ENCODE measurements at regions not wholly inside any gene's neighbourhood (a gene's known extent, or its start where the extent isn't known, plus 50 kb on each side); places are given as distances from the start of the nearest gene placed in this dataset.

- Histone ChIP-seq H3K36me3 (ENCODE audit: insufficient read depth, low read length) (no peaks in the 10 kb centered on the region), H3K9me3 (ENCODE audit: control insufficient read depth in 1 of 2, low read length in 2 of 2) (no peaks in the 10 kb centered on the region), H3K4me1 (ENCODE audit: insufficient read depth, low read length) (peaks cover 43% of the 10 kb centered on the region), H3K4me3 (ENCODE audit: low read length in 2 of 2) (peak overlapping the region in 1 of 2 donors; percentile 83), H3K27me3 (ENCODE audit: insufficient read depth, low read length) (no peaks in the 10 kb centered on the region), H3K27ac (ENCODE audit: low read depth, low read length) (peak overlapping the region; percentile 84)
- ChIA-PET POLR2A (ENCODE audit: partially characterized antibody) (interaction anchor here (0.7 to 10.4 kb wide), 17 partner anchors 9 to 167 kb away, joined by 3 to 269 read pairs (median 7); partner anchors contain the start of genes KDM7A and PARP12), CTCF (ENCODE audit: partially characterized antibody) (interaction anchor here (0.9 to 6.3 kb wide), 9 partner anchors 12 to 76 kb away, joined by 3 to 29 read pairs (median 5); partner anchors contain the start of gene KDM7A)
- intact Hi-C loops (cut with micrococcal nuclease) = loop anchor here (1.0 kb wide), 1 partner anchor 54 kb away; no protein-coding TSS in a partner anchor
- peaks cover 0 to 3% of the 10 kb centered on the region in 2 donors for H3K36me3 Mint-ChIP-seq
- H3K27me3 Mint-ChIP-seq = no peaks in the 10 kb centered on the region
- peak in 3 of 5 donors; percentile 38 to 63 (median 43) for DNase-seq
- H3K9me3 Mint-ChIP-seq = no peaks in the 10 kb centered on the region
- H3K4me3 Mint-ChIP-seq = peak overlapping the region; percentile 85 to 95 (median 86)
- H3K27ac Mint-ChIP-seq = peak overlapping the region; percentile 97 to 100 (median 99)
- H3K4me1 Mint-ChIP-seq = peaks cover 34 to 67% (median 42%) of the 10 kb centered on the region in 4 donors
These were observed 52.3 kb upstream of the KDM7A start for GRCh38 chr7:140229101-140229525.

Measured in CD4-positive, alpha-beta memory T cell (primary cell).